Activated CD8-positive, alpha-beta memory T cell treated with anti-CD3 and anti-CD28 coated beads, Interleukin-2, amount 50 U/mL, for 48 hours (primary cell): ENCODE measurements at regions not wholly inside any gene's neighbourhood (a gene's known extent, or its start where the extent isn't known, plus 50 kb on each side); places are given as distances from the start of the nearest gene placed in this dataset.

Source experiments
- DNase-seq: peaks from one replicate; pipeline ENCODE4 v3.0.0-alpha.2; 2020

DNA sequence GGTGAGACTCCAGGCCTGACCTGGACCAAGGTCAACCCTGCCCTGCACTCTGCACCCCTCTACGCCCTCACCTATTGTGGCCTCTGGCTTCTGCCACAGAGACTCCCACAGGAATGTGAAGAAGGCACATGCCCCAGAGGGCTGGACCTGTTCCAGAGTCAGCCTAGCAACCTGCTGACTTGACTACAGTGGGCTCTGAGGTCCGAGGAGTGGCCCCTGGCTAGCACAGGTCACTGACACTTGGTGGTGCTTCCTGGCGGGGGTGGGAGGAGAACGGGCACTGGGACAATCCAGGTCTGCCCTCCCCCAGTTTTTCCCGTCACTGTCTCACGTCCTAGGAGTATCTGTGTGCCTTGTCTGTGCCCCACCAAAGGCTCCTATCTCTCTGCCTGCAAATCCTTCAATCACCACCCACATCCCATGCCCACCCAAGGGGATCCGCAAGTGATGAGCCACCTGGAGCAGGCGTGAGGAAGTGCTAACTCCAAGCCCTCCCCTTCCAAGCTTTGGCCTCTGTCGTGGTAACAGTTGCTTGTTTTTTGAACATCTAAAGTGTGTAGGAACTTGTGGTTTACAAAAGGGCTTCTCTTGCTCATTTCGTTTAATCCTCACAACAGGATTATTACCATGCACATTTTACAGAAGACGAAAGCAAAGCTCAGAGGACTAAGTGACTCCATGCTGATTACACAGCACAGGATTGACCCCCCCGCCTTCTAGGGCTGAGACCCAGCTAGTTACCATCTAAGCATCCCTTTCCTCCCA, 86.2 kb downstream of the MCFD2 start:
- DNase-seq = peak; percentile 17

DNA sequence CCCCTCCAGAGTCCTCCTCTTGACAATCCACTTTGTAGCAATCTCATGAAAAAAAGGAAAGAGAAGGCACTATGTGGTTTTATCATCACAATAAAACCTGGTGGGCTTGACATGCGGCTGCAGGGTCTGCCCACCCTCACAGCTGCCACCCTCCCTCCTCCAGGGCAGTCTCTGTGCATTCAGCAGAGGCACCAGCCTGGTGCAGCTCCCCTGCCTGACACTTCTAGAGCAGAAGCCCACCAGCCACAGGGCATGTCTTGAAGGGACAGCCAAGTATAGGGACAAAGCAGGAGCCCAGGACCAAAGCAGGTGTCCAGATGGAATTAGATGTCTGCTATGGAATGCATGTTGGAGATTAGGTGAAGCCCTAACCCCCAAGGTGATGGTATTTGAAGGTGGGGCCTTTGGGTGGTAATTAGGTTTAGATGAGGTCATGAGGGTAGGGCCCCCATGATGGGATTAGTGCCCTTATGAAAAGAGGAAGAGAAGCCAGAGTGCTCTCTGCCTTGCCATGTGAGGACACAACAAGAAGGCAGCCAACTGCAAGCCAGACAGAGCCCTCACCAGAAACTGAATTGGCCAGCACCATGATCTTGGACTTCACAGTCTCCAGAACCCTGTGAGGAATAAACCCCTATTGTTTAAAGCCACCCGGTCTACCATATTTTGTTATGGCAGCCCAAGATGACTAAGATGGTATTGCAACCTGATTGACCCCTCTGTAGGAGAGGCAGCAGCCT, 86.9 kb downstream of the MCFD2 start:
- no peak for DNase-seq

DNA sequence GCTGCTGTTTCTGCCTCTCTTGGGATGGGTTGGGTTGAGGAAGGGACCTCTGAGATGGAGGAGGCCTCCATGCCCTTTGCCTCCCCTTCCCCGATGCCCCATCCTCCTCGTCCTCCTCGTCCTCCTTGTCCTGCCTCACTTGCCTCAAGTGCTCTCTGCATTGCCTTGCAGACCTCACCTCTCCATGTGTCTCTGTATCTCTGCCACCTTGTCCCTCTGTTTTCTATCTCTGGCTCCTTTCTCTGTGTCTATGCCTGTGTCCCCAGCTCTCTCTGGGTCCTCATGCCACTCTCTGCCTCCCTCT, 87.5 kb downstream of the MCFD2 start:
- DNase-seq = no peak

DNA sequence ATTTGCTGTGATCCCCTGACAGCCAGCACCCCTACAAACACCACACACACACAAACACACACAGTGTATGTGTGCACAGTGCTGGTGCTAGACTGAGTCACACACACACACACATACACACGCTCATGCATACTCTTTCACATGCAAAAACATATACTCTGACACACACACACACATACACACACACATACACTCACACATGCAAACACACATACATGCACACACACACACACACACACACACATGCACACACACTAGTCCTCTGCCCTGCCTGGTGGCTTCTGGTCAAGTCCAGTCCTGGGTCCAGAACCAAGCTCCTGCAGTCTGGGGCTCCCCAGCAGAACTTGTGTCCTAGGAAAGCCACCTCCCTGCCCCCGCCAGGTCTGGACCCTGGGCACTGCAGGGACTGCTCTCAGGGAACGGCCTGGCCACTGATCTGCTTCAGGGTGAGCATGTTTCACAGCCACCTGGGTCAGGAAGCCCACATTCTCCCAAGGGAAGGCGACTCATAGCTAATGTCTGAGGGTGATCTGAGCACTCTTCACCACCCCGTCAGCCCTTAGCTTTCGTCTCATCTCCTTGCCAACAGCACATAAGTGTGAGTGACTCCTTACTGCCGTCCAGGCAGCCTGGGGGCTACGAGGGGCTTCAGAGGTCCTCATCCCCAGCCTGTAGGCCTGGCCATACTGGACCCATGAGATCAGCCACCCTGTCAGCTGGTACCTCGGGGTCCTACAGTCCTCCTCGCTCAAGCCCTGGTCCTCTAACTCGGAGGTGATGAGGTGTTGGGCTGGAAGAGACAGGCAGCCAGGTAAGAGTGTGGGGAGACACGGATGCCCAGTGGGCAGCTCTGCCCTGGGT, 88.1 kb downstream of the MCFD2 start:
- DNase-seq = peak; percentile 41

DNA sequence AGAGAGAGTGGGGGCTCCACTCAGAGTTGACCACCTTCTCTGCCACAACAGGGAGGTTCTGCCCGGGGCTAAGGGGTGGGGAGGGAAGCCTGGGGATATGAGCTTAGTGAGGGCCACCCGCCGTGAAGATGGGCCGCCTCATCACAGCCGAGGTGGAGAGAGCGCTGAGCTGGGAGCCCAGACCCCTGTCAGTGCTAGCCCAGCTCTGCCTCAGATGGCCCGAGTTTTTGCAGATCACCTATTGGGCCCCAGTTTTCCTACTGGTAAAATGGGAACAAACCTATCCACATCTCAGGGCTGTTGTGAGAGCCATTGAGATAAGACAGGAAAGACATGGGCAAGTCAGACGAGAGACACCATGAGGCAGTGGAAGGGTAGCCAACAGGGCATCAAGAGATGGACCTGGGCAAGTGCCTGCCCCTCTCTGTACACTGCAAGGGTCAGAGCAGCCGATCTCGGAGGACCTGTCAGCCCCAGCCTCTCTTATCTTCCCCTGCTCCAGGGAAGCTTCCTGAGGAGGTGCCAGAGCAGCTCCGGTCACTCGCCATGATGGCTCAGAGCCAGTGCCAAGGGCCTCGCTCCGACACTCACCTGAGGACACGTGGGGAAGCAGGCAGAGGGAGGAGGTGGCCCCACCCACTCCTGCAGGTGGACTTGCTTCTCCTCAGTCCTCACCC, 88.9 kb downstream of the MCFD2 start:
- peak; percentile 43 for DNase-seq

DNA sequence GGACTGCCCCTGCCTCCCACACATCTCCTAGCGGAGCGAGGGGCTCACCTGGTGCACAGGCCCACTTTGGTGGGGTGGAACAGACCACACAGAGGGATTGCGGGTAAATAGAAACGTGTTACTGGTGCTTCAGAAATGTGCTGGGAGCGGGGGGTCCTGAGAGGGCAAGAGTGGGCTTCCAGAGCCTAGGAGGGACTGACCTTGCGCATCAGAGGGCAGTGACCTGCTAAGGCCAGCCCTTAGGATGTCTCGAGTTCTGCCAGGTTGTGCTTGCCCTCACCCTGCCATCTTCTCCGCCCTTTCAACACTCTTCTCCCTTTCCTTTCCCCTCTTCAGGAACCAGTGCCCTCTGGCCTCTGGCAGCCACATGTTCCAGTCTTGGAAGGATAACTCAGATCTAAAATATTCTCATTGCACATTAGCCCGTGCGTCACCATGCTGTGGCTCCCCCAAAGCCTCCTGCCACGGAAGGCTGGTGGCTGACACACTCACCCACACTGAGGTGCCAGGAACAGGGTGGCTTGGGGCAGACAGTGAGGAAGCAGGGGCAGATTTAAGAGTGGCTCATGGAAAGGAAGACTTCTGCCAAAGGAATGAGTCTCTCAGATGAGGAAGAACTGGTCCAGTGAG, 89.6 kb downstream of the MCFD2 start:
- DNase-seq = peak; percentile 23

DNA sequence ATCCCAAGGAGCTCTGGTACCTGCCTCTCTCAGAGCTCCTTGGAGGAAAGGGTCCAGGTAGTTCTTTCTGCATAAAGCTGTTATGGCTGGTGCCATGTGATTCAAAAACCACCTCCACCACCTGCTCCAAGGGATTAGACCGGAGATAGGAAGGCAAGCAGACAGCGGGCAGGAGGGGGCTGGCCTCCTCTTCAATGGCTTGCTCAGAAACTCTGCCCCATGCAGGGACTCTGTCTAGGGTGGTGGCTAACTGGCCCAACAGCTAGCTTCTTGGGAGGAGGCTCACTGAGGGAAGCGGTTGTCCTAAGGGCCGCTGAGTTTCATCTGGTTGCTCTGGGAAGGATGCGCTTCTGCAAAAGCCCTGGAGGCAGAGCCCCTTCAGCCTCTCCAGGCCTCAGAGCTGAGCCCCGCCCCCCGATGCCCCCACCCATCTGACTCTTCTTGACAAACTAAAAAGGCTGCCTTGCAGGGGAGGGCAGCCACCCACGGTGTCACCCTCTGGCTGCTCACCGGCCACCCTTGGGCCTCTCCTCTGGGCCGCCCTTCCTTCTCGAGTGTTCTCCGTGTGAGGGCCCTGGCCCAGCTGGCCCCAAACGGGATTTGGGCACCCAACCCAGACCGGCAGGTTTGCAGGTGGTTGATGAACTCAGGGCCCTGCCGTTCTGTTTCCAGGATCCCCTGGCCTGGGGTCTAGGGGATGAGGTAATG, 90.2 kb downstream of the MCFD2 start:
- peak; percentile 34 for DNase-seq

DNA sequence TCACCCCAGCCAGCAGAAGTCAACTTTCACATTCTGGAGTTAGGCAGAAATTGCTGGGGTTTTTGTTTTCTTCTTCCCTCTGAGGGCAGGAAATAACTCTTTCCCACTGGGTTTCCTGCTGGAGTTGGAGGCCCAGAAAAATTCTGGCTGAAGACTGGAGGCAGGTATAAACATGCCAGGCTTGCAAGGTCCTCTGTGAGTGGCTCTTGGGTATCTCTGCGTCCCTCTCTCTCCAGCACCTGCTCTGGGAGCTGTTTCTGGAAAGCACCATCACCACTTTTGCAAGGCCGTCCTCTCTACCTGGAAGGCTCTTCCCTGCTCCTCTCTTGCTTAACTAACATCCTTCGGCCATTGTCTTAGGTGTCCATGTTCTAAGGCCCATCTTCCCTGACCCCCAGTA, 91.0 kb downstream of the MCFD2 start:
- peak; percentile 28 for DNase-seq

DNA sequence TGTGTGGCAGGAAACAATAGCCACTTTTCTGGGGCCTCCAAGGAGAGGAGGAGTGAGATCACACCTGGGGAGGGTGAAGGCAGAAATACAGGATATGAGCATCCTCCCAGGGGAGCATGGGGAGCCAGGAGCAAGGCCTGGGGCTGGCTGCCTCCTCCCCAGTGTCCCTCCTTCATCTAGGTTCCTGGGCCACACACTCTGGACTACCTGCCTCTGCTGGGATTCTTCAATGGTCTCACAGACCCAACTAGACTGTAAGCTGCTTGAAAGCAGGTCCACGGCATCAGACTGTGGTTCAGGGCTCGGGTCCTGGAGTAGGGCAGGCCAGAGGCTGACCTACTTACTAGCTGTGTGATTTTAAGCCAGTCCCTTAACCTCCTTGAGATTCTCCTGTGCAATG, 94.0 kb downstream of the MCFD2 start:
- DNase-seq = peak; percentile 7

DNA sequence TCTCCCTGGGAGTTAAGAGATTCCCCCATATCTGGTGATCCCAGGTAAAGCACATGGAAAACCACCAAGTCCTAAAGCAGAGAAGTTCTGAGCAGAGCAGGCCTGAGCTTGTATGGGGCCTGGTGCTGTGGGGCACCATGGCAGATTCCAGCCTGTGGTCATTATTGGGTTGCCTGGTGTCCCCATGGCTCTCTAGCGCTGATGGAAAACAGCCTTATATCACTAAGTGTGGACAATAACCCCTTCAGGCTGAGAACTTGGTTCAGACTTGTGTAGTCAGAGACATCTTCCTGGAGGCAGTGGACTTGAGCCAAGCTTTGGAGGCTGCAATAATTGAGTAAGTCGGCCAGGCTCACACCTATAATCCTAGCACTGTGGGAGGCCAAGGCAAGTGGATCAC, 96.8 kb downstream of the MCFD2 start:
- no peak for DNase-seq

DNA sequence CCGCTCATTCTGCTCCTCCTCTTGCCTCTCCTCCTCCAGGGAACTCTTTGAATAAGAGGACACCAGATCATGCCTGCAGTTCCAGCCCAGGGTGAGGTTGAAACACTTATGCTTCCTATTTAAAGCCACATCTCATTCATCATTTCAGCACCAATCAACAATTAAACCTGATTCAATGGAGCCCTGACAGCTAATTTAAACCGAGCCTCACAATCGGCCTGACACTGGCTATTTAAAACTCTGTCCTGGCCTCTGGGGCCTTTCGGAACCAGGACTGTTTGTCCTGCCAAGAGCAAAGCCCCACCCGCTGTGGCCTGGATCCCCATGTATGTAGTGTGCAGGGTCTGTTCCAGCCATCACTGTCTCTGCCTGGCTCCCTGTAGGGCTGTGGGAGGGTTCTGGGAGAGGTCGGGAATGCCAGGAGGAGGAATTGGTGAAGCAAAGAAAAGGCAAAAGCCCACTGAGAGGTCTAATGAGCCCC, 97.4 kb downstream of the MCFD2 start:
- no peak for DNase-seq

DNA sequence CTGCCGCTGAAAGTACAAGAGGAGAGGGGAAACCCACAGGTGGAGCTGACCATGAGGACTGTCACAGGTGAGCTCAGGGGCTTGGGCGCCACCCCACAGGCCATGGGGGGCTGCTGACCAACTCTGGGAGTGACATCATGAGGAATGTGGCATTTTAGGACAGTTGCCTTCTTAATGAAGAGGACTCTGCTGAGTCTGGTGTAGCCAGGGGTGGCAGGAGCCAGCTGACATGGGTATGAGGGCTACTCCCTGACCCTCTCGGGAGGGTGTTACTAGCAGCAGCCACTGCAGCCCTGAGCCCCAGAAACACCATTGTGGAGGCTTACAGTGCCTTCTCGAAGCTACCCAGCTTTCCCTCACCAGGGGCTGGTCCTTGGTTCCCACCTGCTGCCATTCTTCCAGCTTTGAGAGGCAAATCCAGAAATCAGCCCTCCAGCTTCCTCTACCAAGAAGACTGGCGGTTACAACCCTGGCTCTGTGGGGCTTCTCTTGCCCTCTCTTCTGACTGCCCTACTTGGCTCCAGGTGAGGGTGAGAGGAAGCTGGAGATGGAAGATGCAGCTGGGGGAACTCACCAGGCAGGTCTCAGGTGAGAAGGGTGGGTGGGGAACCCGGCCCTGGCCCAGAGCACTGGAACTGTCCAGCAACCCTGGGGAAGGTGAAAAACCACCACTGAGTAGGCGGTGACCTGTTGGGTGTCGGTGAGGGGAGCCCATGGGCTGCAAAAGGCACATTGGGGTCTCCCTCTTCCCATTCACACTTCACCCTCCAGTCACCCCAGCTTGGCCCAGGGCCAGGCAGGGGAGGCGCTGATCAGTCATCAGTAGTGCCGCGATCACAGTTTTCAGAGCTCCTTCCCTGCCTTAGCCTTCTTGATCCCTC, 98.5 kb downstream of the MCFD2 start:
- DNase-seq = no peak

DNA sequence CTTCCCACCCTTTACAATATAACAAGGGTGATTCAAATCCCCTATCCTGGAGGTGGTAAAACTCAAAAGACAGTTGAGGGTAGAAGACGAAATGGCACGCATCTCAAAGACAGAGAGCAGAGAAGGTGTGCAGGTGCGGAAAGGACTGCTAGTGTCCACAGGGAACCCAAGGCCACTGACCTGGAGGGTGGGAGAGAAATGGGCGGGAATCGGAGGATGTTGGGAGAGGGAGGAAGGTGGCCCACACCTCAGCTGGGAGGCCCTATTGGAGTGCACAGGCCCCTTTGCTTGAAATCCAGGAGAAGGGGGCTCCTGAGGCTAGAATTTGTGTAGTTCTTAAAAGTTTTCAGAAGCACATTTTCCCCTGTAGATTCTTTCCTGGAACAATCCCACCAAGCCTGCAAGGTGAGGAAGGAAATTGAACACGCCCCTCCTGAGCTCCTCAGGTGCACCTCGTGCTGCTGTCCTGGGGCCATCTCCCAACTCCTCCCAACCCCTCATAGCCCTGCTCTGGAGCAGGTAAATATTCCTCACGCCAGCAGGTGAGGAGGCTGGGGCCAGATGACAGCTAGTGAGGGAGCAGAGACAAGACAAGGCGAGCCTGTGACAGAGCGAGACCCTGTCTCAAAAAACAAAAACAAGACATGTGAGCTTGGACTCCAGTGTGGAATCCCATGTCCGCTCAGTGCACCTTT, 99.3 kb downstream of the MCFD2 start:
- DNase-seq = no peak

DNA sequence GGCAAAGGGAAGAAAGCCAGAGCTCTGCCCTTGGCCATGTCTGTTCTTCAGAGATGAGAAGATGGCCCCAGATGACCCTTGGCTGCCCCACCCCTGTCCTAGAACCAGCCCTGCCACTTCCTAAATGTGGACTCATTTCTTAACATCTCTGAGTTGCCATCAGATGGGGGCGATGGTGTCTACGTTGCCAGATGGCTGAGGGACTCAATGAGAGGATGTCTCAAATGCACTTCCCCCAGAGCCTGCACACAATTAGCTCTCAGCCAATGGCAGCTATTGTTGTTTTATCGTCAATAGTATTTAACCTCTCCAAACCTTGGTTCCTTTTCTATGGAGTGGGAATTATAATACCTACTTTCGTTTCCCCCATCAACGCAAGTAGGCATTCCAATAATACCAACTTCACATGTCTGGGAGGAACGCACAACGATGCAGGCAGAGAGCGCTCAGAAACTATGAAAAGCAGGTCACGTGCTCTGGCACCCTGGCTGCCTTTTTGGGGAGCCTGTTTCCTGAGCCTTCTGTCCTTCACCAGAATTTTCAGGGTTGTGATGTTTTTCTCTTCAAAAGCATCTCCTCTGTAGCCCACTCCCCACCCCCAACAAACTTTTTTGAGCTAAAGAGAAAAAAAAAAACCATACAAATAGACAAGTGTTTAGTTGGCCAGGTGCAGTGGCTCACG, 100.3 kb downstream of the MCFD2 start:
- DNase-seq = no peak

DNA sequence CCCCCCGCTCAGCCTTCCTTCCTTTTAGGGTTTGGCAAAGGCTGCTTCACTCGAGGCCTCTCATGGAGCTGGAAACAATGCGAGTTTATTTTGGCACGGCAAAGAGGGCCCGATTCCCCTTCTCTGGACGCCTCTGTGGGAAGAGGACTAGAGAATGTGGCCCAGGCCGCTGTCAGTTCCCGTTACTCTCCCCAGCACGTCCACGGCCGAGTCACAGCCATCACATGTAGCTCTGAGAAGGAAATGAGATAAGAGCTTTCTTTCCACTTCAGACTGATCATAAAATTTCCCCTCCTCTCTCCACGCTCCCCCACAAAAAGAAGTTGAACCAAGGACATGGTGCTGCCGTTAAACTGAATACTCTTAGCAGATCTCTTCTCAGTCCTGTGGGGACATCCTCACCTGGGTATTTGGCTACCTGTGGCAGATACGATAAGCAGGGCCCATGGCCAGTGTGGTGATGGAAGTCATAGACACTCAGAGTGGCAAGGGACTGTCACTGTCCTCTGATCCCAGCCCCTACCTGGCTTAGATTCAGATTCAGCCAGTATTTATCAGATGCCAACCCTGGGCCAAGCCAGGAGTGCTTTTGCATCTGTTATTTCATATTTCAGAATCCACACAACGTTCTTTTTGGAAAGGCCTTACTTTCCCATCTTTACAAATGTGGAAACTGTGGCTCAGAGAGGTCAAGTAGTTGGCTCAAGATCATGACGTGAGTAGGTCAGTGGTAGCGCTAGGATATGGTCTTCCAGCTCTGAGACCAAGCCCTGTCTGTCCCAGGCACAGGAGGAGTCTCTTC, 101.2 kb downstream of the MCFD2 start:
- no peak for DNase-seq

DNA sequence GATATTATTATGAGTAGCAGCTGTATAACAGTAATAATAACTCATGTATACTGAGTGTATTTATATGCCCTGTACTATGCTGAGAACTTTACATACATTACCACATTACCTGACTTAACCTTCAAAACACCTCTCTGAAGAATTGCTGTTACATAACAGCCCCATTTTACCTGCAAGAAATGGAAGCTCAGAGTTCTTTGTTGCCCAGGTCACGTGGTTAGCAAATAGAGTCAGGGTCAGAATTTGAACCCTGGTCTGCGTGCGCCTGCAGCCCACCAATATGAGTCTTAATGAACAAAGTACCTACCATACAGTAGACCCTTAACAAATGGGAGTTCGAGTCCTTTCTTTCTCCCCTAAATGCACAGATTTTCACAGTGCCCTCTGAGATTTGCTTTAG, 101.9 kb downstream of the MCFD2 start:
- no peak for DNase-seq

DNA sequence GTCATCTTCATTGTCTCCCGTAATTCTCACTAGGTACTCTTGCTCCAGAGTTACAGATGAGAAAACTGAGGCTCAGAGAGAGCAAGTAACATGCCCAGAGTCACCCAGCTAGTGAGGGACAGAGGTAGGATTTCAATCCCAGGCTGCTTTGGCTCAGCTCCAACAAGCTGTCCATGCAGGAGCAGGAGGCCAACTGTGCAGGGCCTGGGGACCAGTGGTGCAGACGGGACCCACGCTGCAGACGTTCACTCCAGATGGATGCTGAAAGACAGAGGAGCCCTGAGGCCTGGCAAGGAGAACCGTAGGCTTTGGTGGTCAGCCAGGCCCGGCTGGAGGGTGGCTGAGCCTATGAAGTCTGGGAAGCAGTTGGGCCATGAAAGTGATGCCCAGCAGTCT, 102.6 kb downstream of the MCFD2 start:
- no peak for DNase-seq
